GM12878 (cell line): ENCODE measurements at regions not wholly inside any gene's neighbourhood (a gene's known extent, or its start where the extent isn't known, plus 50 kb on each side); places are given as distances from the start of the nearest gene placed in this dataset.

Source experiments
- ATAC-seq: fragments of 200-7000 bp; cut with Tn5 transposase; 3 replicates; pipeline ENCODE4 v1.9.1; 2020; ENCODE audit warnings: mild to moderate bottlenecking, moderate library complexity
- BruUV-seq: library from RNA; stranded (reverse); fragments of 400-500 nt; replicated peaks from 2 replicates; lab custom pipeline; 2021; lab: Mats Ljungman, UMichigan
- CTCF ChIA-PET: fragments of 300-600 bp; sonication (Branson Sonifier 250); formaldehyde crosslinking; extraction: SDS; loops from one replicate; lab custom pipeline; 2021; ENCODE audit warnings: inconsistent platforms; lab: Yijun Ruan, JAX
- POLR2A ChIA-PET: fragments of 350-600 bp; formaldehyde crosslinking; extraction: SDS; loops from one replicate; lab custom pipeline; 2021; ENCODE audit warnings: inconsistent platforms; lab: Charles Lee
- RAD21 ChIA-PET: fragments of 300-600 bp; sonication (Branson Sonifier 250); formaldehyde crosslinking; loops from one replicate; lab custom pipeline; 2023; ENCODE audit warnings: antibody characterized with exemption; ENCODE audit not compliant: unreplicated experiment; lab: Charles Lee
- SMC1A ChIA-PET: fragments of 300-600 bp; sonication (Branson Sonifier 250); formaldehyde crosslinking; loops from one replicate; lab custom pipeline; 2023; ENCODE audit not compliant: unreplicated experiment, uncharacterized antibody; lab: Charles Lee
- DNase-seq: peaks from one replicate; pipeline ENCODE4 v3.0.0-alpha.2; 2011; ENCODE audit warnings: low read depth, low spot score
- FAIRE-seq: peaks from 3 replicates; lab custom pipeline; 2011; peaks lifted over from hg19 to GRCh38; lab: Jason Lieb, UNC
- H2AFZ ChIP-seq: 2 replicates; pipeline ENCODE4 v1.6.0; 2011; ENCODE audit warnings: low read depth, low read length, control low read depth; ENCODE audit not compliant: control insufficient read depth
- H3K27ac ChIP-seq: 2 replicates; pipeline ENCODE4 v1.5.1; 2011; ENCODE audit warnings: control low read depth; ENCODE audit not compliant: control insufficient read depth, insufficient read depth
- H3K27me3 ChIP-seq, 2 experiments: replicated peaks in 1 of 2; 2 replicates each; pipeline versions ENCODE4 v1.6.0 to v1.6.1; 2011; ENCODE audit warnings: low read length in 1 of 2; ENCODE audit not compliant: control insufficient read depth in 2 of 2, insufficient read depth in 2 of 2
- H3K36me3 ChIP-seq, 2 experiments: 2 replicates each; pipeline ENCODE4 v1.5.1; 2011; ENCODE audit warnings: low read length in 1 of 2; ENCODE audit not compliant: control insufficient read depth in 2 of 2, insufficient read depth in 2 of 2
- H3K4me1 ChIP-seq: 2 replicates; pipeline ENCODE4 v1.6.1; 2011; ENCODE audit warnings: mild to moderate bottlenecking, low read length, moderate library complexity, mixed read lengths; ENCODE audit not compliant: control insufficient read depth, insufficient read depth
- H3K4me2 ChIP-seq: 2 replicates; pipeline ENCODE4 v1.6.0; 2011; ENCODE audit warnings: control low read depth; ENCODE audit not compliant: control insufficient read depth, insufficient read depth
- H3K4me3 ChIP-seq: fragments of 200-600 bp; sonication (generic); 2 replicates; pipeline ENCODE4 v1.5.1; 2016
- H3K79me2 ChIP-seq: 2 replicates; pipeline ENCODE4 v1.6.0; 2011; ENCODE audit warnings: low read length; ENCODE audit not compliant: control insufficient read depth, insufficient read depth
- H3K9ac ChIP-seq: 2 replicates; pipeline ENCODE4 v1.8.0; 2011; ENCODE audit warnings: low read length, control low read depth, mixed read lengths; ENCODE audit not compliant: control insufficient read depth, insufficient read depth
- H3K9me3 ChIP-seq: replicated peaks from 3 replicates; pipeline ENCODE4 v1.5.1; 2011; ENCODE audit warnings: mild to moderate bottlenecking, low read length; ENCODE audit not compliant: control insufficient read depth, insufficient read depth
- H4K20me1 ChIP-seq: 2 replicates; pipeline ENCODE4 v1.6.0; 2011; ENCODE audit not compliant: control insufficient read depth, insufficient read depth
- CBX5 ChIP-seq: sonication (generic); IDR thresholded peaks from 2 replicates; pipeline ENCODE4 v1.6.1; 2016; ENCODE audit warnings: low read depth, moderate library complexity, mild to moderate bottlenecking, inconsistent platforms
- CUX1 ChIP-seq: IDR thresholded peaks from 2 replicates; pipeline ENCODE4 v1.6.1; 2012; ENCODE audit warnings: improper control_type of control experiment, low read depth, low read length; ENCODE audit not compliant: insufficient replicate concordance
- HDAC6 ChIP-seq: fragments of 200-600 bp; sonication (generic); IDR thresholded peaks from one replicate; pipeline ENCODE4 v1.8.0; 2017; ENCODE audit warnings: antibody characterized with exemption; ENCODE audit not compliant: unreplicated experiment
- IKZF1 ChIP-seq: fragments of 450-650 bp; conservative IDR thresholded peaks from 2 replicates; pipeline ENCODE4 v1.6.1; 2017; ENCODE audit warnings: antibody characterized with exemption, mild to moderate bottlenecking
- SPI1 ChIP-seq: IDR thresholded peaks from 2 replicates; pipeline ENCODE4 v1.6.1; 2011; ENCODE audit warnings: low read depth, mild to moderate bottlenecking, low read length, moderate library complexity, borderline replicate concordance; ENCODE audit not compliant: insufficient read depth
- SREBF1 ChIP-seq: IDR thresholded peaks from 2 replicates; pipeline ENCODE4 v1.6.1; 2012; ENCODE audit warnings: mild to moderate bottlenecking, low read length
- SREBF2 ChIP-seq: IDR thresholded peaks from 2 replicates; pipeline ENCODE4 v1.6.1; 2012; ENCODE audit warnings: mild to moderate bottlenecking, low read length
- ZNF622 ChIP-seq: fragments of 450-650 bp; IDR thresholded peaks from 2 replicates; pipeline ENCODE4 v1.6.1; 2017; ENCODE audit warnings: mild to moderate bottlenecking, inconsistent platforms
- WGBS: methylation state at CpG from one replicate; pipeline ENCODE4 v1.1.6; 2016; ENCODE audit warnings: low lambda C conversion rate; ENCODE audit not compliant: insufficient replicate concordance, insufficient coverage; ENCODE audit errors: missing lambda C conversion rate; 5-methylcytosine and 5-hydroxymethylcytosine counted together
- in situ Hi-C: fragments of 300-500 bp; cut with MboI; formaldehyde crosslinking; loops from 9 replicates; pipeline ENCODE4 v1.14.3; 2018; ENCODE audit warnings: mixed read lengths
- intact Hi-C: fragments of 100-400 bp; cut with micrococcal nuclease; formaldehyde crosslinking; loops from one replicate; pipeline ENCODE4 v1.14.2; 2022; ENCODE audit not compliant: unreplicated experiment
- TF ChIP-seq, protein P1 (sequence below): fragments of 150-350 bp; IDR thresholded peaks from 2 replicates; pipeline ENCODE4 v1.6.1; 2016; ENCODE audit warnings: low read depth, low read length

DNA sequence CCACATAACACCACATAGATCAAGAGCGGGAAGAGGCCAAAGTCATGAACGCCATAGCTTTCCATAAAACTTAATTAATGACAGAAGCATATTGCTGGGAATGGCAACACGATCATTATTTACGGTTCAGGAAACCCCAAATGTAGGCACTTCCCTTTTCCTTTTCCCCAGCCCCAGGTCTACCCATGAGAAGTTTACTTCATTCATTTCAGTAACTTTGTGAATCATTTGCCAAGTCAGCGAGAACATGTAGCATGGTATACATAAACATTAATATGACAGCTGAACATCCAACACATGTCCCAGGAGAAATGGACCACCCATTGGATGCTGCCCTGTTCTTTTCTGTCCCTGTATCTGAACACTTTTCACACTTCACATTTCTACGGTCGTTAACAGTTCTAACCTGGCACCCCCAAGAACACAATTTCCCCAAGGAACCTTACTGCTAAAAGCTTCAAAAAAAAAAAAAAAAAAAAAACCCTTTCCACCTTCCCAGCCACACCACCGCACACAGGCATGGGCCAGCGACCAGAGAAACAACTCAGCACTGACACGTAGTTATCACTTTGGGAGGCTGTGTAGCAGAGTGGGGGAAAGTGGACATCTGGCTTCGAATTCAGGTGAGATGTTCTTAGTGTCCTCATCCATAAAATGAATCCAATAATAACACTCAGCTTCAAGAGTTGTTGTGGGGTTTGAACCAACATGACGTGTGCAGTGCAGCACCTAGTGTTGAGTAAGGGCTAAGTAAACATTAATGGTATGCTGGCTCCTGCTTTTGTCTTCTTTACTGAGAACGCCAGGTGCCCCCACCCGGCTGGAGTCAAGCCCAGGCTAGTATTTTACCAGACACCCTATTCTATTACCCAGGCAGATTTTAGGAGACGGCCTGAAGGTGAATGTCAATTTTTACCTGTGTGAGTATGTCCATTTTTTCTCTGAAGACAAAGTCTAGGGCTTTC is 371.5 kb downstream of the LNPK start:
- FAIRE-seq: no peak
- no peaks in the 10 kb centered on the region for H3K36me3 ChIP-seq

GRCh38 chr2:175628243-175628642 is 373.8 kb downstream of the LNPK start:
- H3K9ac ChIP-seq: no peak overlapping the region
- no peak overlapping the region for H3K4me3 ChIP-seq
- no peaks in the 10 kb centered on the region for H3K9me3 ChIP-seq
- RAD21 ChIA-PET: no interaction called here
- BruUV-seq: no TSS peak
- SMC1A ChIA-PET: no interaction called here
- H2AFZ ChIP-seq: no peak overlapping the region
- no peak for DNase-seq
- H3K27me3 ChIP-seq: peaks cover 0 to 3% of the 10 kb centered on the region in 2 experiments; a peak in 2 of 4 replicates
- no peaks in the 10 kb centered on the region for H3K36me3 ChIP-seq
- H3K4me2 ChIP-seq: no peak overlapping the region
- H3K4me1 ChIP-seq: no peaks in the 10 kb centered on the region
- no peak for ATAC-seq
- POLR2A ChIA-PET: no interaction called here
- H3K27ac ChIP-seq: no peak overlapping the region
- no peak for FAIRE-seq
- CTCF ChIA-PET: interaction anchor here (1.1 kb wide), 1 partner anchor 8 kb away, joined by 4 read pairs; no protein-coding TSS in a partner anchor
- intact Hi-C loops (no loop called here), in situ Hi-C loops (no loop called here)
- H3K79me2 ChIP-seq: no peaks in the 10 kb centered on the region
- H4K20me1 ChIP-seq: no peaks in the 10 kb centered on the region
- no peak for TF ChIP-seq SREBF1
- TF ChIP-seq HDAC6: no peak
- TF ChIP-seq CUX1: no peak
- no peak for TF ChIP-seq SREBF2
- TF ChIP-seq, protein P1, sequence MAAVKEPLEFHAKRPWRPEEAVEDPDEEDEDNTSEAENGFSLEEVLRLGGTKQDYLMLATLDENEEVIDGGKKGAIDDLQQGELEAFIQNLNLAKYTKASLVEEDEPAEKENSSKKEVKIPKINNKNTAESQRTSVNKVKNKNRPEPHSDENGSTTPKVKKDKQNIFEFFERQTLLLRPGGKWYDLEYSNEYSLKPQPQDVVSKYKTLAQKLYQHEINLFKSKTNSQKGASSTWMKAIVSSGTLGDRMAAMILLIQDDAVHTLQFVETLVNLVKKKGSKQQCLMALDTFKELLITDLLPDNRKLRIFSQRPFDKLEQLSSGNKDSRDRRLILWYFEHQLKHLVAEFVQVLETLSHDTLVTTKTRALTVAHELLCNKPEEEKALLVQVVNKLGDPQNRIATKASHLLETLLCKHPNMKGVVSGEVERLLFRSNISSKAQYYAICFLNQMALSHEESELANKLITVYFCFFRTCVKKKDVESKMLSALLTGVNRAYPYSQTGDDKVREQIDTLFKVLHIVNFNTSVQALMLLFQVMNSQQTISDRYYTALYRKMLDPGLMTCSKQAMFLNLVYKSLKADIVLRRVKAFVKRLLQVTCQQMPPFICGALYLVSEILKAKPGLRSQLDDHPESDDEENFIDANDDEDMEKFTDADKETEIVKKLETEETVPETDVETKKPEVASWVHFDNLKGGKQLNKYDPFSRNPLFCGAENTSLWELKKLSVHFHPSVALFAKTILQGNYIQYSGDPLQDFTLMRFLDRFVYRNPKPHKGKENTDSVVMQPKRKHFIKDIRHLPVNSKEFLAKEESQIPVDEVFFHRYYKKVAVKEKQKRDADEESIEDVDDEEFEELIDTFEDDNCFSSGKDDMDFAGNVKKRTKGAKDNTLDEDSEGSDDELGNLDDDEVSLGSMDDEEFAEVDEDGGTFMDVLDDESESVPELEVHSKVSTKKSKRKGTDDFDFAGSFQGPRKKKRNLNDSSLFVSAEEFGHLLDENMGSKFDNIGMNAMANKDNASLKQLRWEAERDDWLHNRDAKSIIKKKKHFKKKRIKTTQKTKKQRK: no peak
- no peak for TF ChIP-seq ZNF622

More for the DNA sequence above, 371.5 kb downstream of the LNPK start:
- no peaks in the 10 kb centered on the region for H3K79me2 ChIP-seq
- RAD21 ChIA-PET: no interaction called here
- DNase-seq (no peak), ATAC-seq (no peak)
- SMC1A ChIA-PET: no interaction called here
- CTCF ChIA-PET: interaction anchor here (0.7 kb wide), 1 partner anchor 196 kb away, joined by 3 read pairs; no protein-coding TSS in a partner anchor
- no peaks in the 10 kb centered on the region for H3K9me3 ChIP-seq
- WGBS: 21% methylated on average over 15 of the region's 15 CpGs
- H3K27ac ChIP-seq: no peak overlapping the region
- no peak overlapping the region for H3K9ac ChIP-seq
- H2AFZ ChIP-seq: no peak overlapping the region
- H3K4me2 ChIP-seq: no peak overlapping the region
- H3K4me1 ChIP-seq: no peaks in the 10 kb centered on the region
- no peak overlapping the region for H3K4me3 ChIP-seq
- H4K20me1 ChIP-seq: no peaks in the 10 kb centered on the region
- no peak for TF ChIP-seq IKZF1
- TF ChIP-seq CBX5: no peak
- TF ChIP-seq SPI1: 0 out of 2 replicates have a peak, but pooled peaks have one; percentile 11
- TF ChIP-seq, all 136 proteins: peak for 1
- intact Hi-C loops (no loop called here), in situ Hi-C loops (no loop called here)
- BruUV-seq: no TSS peak
- POLR2A ChIA-PET: no interaction called here
- peaks cover 0 to 3% of the 10 kb centered on the region in 2 experiments; a peak in 2 of 4 replicates for H3K27me3 ChIP-seq
